IMR-90 (cell line): ENCODE measurements at regions not wholly inside any gene's neighbourhood (a gene's known extent, or its start where the extent isn't known, plus 50 kb on each side); places are given as distances from the start of the nearest gene placed in this dataset.

Experiments
- ATAC-seq: fragments of 200-7000 bp; cut with Tn5 transposase; 2 replicates; pipeline ENCODE4 v1.9.1; 2020; ENCODE audit warnings: low read depth, mild to moderate bottlenecking, moderate library complexity
- BruUV-seq: library from RNA; stranded (reverse); fragments of 400-500 nt; replicated peaks from 2 replicates; lab custom pipeline; 2021; lab: Mats Ljungman, UMichigan
- CTCF ChIA-PET: fragments of 300-600 bp; formaldehyde crosslinking; extraction: SDS; loops from one replicate; lab custom pipeline; 2021; ENCODE audit warnings: antibody characterized with exemption; lab: Yijun Ruan, JAX
- POLR2A ChIA-PET: fragments of 300-600 bp; sonication (Branson Sonifier 250); formaldehyde crosslinking; loops from one replicate; lab custom pipeline; 2022; ENCODE audit warnings: antibody characterized with exemption; ENCODE audit not compliant: unreplicated experiment; lab: Charles Lee
- DNase-seq: peaks from one replicate; pipeline ENCODE4 v3.0.0; 2013
- H2AFZ ChIP-seq: replicated peaks from 2 replicates; pipeline ENCODE3; 2013; ENCODE audit warnings: low read length, mild to moderate bottlenecking; ENCODE audit not compliant: poor library complexity
- H2AK5ac ChIP-seq: 2 replicates; pipeline ENCODE4 v1.6.1; 2013; ENCODE audit warnings: low read depth, low read length, inconsistent platforms
- H2AK9ac ChIP-seq: replicated peaks from 2 replicates; pipeline ENCODE3; 2013; ENCODE audit warnings: mild to moderate bottlenecking, low read depth, low read length, moderate library complexity; ENCODE audit not compliant: poor library complexity
- H2BK120ac ChIP-seq: 2 replicates; pipeline ENCODE4 v1.6.1; 2013; ENCODE audit warnings: low read depth, low read length, inconsistent platforms
- H2BK15ac ChIP-seq: 3 replicates; pipeline ENCODE4 v1.6.1; 2013; ENCODE audit warnings: low read depth, low read length, inconsistent platforms
- H2BK20ac ChIP-seq: 2 replicates; pipeline ENCODE4 v1.6.1; 2013; ENCODE audit warnings: low read depth, mild to moderate bottlenecking, inconsistent platforms, low read length, moderate library complexity
- H2BK5ac ChIP-seq: 2 replicates; pipeline ENCODE4 v1.6.1; 2013; ENCODE audit warnings: mild to moderate bottlenecking, low read depth, low read length, inconsistent platforms; ENCODE audit not compliant: poor library complexity, severe bottlenecking
- H3K14ac ChIP-seq: replicated peaks from 2 replicates; pipeline ENCODE4 v1.6.1; 2013; ENCODE audit warnings: low read depth, low read length, inconsistent platforms
- H3K18ac ChIP-seq: 2 replicates; pipeline ENCODE4 v1.6.1; 2013; ENCODE audit warnings: low read depth, low read length, control low read depth
- H3K23ac ChIP-seq: 2 replicates; pipeline ENCODE4 v1.6.1; 2013; ENCODE audit warnings: low read depth, low read length, inconsistent platforms
- H3K27ac ChIP-seq: 2 replicates; pipeline ENCODE4 v1.5.1; 2013; ENCODE audit warnings: mild to moderate bottlenecking, control low read depth, low read length; ENCODE audit not compliant: insufficient read depth
- H3K27me3 ChIP-seq: 2 replicates; pipeline ENCODE4 v1.6.1; 2013; ENCODE audit warnings: low read length; ENCODE audit not compliant: control insufficient read depth, insufficient read depth
- H3K36me3 ChIP-seq: 2 replicates; pipeline ENCODE4 v1.6.1; 2013; ENCODE audit warnings: low read length, mixed read lengths; ENCODE audit not compliant: control insufficient read depth, insufficient read depth
- H3K4ac ChIP-seq: 2 replicates; pipeline ENCODE4 v1.6.1; 2013; ENCODE audit warnings: low read depth, low read length, inconsistent platforms
- H3K4me1 ChIP-seq: 2 replicates; pipeline ENCODE4 v1.6.1; 2013; ENCODE audit warnings: low read length, mixed read lengths; ENCODE audit not compliant: control insufficient read depth, insufficient read depth
- H3K4me2 ChIP-seq: 2 replicates; pipeline ENCODE4 v1.6.1; 2013; ENCODE audit warnings: low read depth, mild to moderate bottlenecking, control low read depth, low read length, moderate library complexity
- H3K4me3 ChIP-seq: 2 replicates; pipeline ENCODE4 v1.5.1; 2013; ENCODE audit warnings: low read depth, mild to moderate bottlenecking, control low read depth, low read length, moderate library complexity; ENCODE audit not compliant: insufficient read depth
- H3K56ac ChIP-seq: 2 replicates; pipeline ENCODE4 v1.6.1; 2013; ENCODE audit warnings: low read length, inconsistent platforms; ENCODE audit not compliant: insufficient read depth; ENCODE audit errors: extremely low read depth
- H3K79me1 ChIP-seq, 2 experiments: 2 replicates each; pipeline ENCODE4 v1.6.1; 2013; ENCODE audit warnings: low read length in 2 of 2, inconsistent platforms in 1 of 2, low read depth in 1 of 2
- H3K9ac ChIP-seq: 2 replicates; pipeline ENCODE4 v1.6.1; 2013; ENCODE audit warnings: low read depth, low read length, control low read depth
- H3K9me1 ChIP-seq: 2 replicates; pipeline ENCODE4 v1.6.1; 2013; ENCODE audit warnings: low read length, inconsistent platforms; ENCODE audit not compliant: insufficient read depth
- H3K9me3 ChIP-seq: 2 replicates; pipeline ENCODE4 v1.6.1; 2013; ENCODE audit warnings: low read length; ENCODE audit not compliant: control insufficient read depth, insufficient read depth
- H4K20me1 ChIP-seq: 2 replicates; pipeline ENCODE4 v1.6.1; 2013; ENCODE audit warnings: low read length, inconsistent platforms; ENCODE audit not compliant: insufficient read depth
- H4K5ac ChIP-seq: 2 replicates; pipeline ENCODE4 v1.6.1; 2013; ENCODE audit warnings: mild to moderate bottlenecking, low read depth, low read length, control low read depth
- H4K8ac ChIP-seq, 2 experiments: 2 replicates each; pipeline ENCODE4 v1.6.1; 2013; ENCODE audit warnings: low read depth in 2 of 2, low read length in 2 of 2, control low read depth in 1 of 2, inconsistent platforms in 1 of 2
- H4K91ac ChIP-seq: 2 replicates; pipeline ENCODE4 v1.6.1; 2013; ENCODE audit warnings: low read depth, low read length, inconsistent platforms; ENCODE audit not compliant: insufficient read depth
- CEBPB ChIP-seq: IDR thresholded peaks from 2 replicates; pipeline ENCODE4 v1.6.1; 2012; ENCODE audit warnings: low read depth, low read length, improper control_type of control experiment
- WGBS, 2 experiments: methylation state at CpG; one replicate each; pipeline versions ENCODE4 v1.1.5 to v1.1.7; 2013; ENCODE audit warnings: missing lambda C conversion rate in 2 of 2; ENCODE audit not compliant: insufficient read length in 1 of 2; ENCODE audit errors: extremely low coverage in 2 of 2; 5-methylcytosine and 5-hydroxymethylcytosine counted together
- dilution Hi-C: fragments of 300-500 bp; cut with HindIII; formaldehyde crosslinking; loops from one replicate; pipeline ENCODE4 v1.14.3; 2018; ENCODE audit warnings: low sequenced_read_pairs; ENCODE audit not compliant: unreplicated experiment
- in situ Hi-C: fragments of 300-500 bp; cut with MboI; formaldehyde crosslinking; loops from 3 replicates; pipeline ENCODE4 v1.14.3; 2019; ENCODE audit warnings: low sequenced_read_pairs, inconsistent platforms, mixed read lengths
- intact Hi-C: fragments of 100-400 bp; cut with micrococcal nuclease; formaldehyde crosslinking; loops from 2 replicates; pipeline ENCODE4 v1.10.0; 2022

DNA sequence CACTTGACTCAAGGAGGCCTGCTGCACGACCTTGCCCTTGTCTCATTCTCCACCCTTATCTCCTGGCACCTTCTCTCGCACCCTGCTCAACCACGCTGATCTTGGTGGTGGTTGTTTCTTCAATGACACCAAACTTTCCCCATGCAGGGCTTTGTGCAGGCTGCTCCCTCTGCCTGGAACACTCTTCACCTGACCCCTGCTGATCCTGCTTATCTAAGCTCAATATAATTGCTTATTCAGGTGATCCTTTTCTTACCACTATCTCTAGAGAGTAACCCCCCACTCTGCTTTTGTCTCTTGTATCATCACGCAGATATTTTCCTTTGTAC lies 604.4 kb downstream of the BUD13 start:
- BruUV-seq = no TSS peak

More for the DNA sequence above, 604.4 kb downstream of the BUD13 start:
- no peak overlapping the region for H3K4me2 ChIP-seq
- H4K20me1 ChIP-seq = no peaks in the 10 kb centered on the region
- H3K9ac ChIP-seq = no peak overlapping the region
- H2BK20ac ChIP-seq = no peak overlapping the region
- H3K9me1 ChIP-seq = no peaks in the 10 kb centered on the region
- no peaks in the 10 kb centered on the region for H3K27me3 ChIP-seq
- H3K4ac ChIP-seq = no peak overlapping the region
- H3K4me3 ChIP-seq = no peak overlapping the region
- no peak overlapping the region for H2AK5ac ChIP-seq
- in situ Hi-C loops (no loop called here), dilution Hi-C loops (no loop called here), intact Hi-C loops (no loop called here)
- H4K91ac ChIP-seq = no peak overlapping the region
- no peak for TF ChIP-seq CEBPB
- ChIA-PET POLR2A (no interaction called here), CTCF (interaction anchor here (0.6 kb wide), 1 partner anchor 972 kb away, joined by 3 read pairs; no protein-coding TSS in a partner anchor)
- no peak overlapping the region for H3K14ac ChIP-seq
- no peak for ATAC-seq
- H3K9me3 ChIP-seq = no peaks in the 10 kb centered on the region
- H3K23ac ChIP-seq = no peak overlapping the region
- H2BK120ac ChIP-seq = no peak overlapping the region
- H4K8ac ChIP-seq = no peak overlapping the region
- H3K27ac ChIP-seq = no peak overlapping the region
- 37% methylated on average over 3 of the region's 4 CpGs; no CpG with 5 or more reads in 1 of the 2 experiments for WGBS, 2 experiments
- H3K56ac ChIP-seq = no peak overlapping the region
- H3K18ac ChIP-seq = no peak overlapping the region
- no peak overlapping the region for H4K5ac ChIP-seq
- no peak overlapping the region for H2BK5ac ChIP-seq
- H2AFZ ChIP-seq = no peak overlapping the region
- no peaks in the 10 kb centered on the region for H3K79me1 ChIP-seq
- H3K36me3 ChIP-seq = no peaks in the 10 kb centered on the region
- no peak for DNase-seq
- H2AK9ac ChIP-seq = no peak overlapping the region
- no peak overlapping the region for H2BK15ac ChIP-seq
- no peaks in the 10 kb centered on the region for H3K4me1 ChIP-seq
